Heart left ventricle (tissue), 16 donors: ENCODE measurements at regions not wholly inside any gene's neighbourhood (a gene's known extent, or its start where the extent isn't known, plus 50 kb on each side); places are given as distances from the start of the nearest gene placed in this dataset.

ENCODE experiments used
- ATAC-seq, 4 donors: fragments of 200-7000 bp; cut with Tn5 transposase; one replicate each; pipeline ENCODE4 v1.9.1; 2020 to 2022; ENCODE audit warnings: moderate library complexity in 4 of 4, mild to moderate bottlenecking in 3 of 4, moderate number of reproducible peaks in 1 of 4
- DNase-seq, 5 donors: peaks; one replicate each; pipeline ENCODE4 v3.0.0-alpha.2; 2020
- H3K27ac ChIP-seq, 12 donors: fragments of 200-600 bp; sonication (generic) in 4 of 12; one replicate each; pipeline versions ENCODE4 v1.5.0 to v1.8.0; 2016 to 2022; ENCODE audit warnings: mild to moderate bottlenecking in 2 of 12
- H3K27me3 ChIP-seq, 9 donors: fragments of 200-600 bp; sonication (generic) in 2 of 9; one replicate each; pipeline versions ENCODE4 v1.5.1 to v1.8.0; 2016 to 2022; ENCODE audit warnings: mild to moderate bottlenecking in 3 of 9
- H3K36me3 ChIP-seq, 9 donors: fragments of 200-600 bp; sonication (generic) in 2 of 9; one replicate each; pipeline versions ENCODE4 v1.5.0 to v1.8.0; 2018 to 2022; ENCODE audit warnings: mild to moderate bottlenecking in 2 of 9
- H3K4me1 ChIP-seq, 12 donors: fragments of 200-600 bp; sonication (generic) in 4 of 12; one replicate each; pipeline versions ENCODE4 v1.5.0 to v1.8.0; 2016 to 2022; ENCODE audit warnings: mild to moderate bottlenecking in 3 of 12
- H3K4me3 ChIP-seq, 12 donors: fragments of 200-600 bp; sonication (generic) in 4 of 12; one replicate each; pipeline versions ENCODE4 v1.5.0 to v1.8.0; 2017 to 2022; ENCODE audit warnings: mild to moderate bottlenecking in 9 of 12, moderate library complexity in 4 of 12
- H3K9me3 ChIP-seq, 12 donors: fragments of 200-600 bp; sonication (generic) in 4 of 12; one replicate each; pipeline versions ENCODE4 v1.5.0 to v1.8.0; 2016 to 2022; ENCODE audit warnings: mild to moderate bottlenecking in 1 of 12
- POLR2A ChIP-seq, 2 donors: fragments of 450-650 bp; IDR thresholded peaks; one replicate each; pipeline ENCODE4 v1.6.1; 2017; ENCODE audit warnings: antibody characterized with exemption in 2 of 2, mild to moderate bottlenecking in 2 of 2, moderate library complexity in 2 of 2
- WGBS, 4 donors: extraction: QIAGEN DNeasy Blood & Tissue Kit in 2 of 4; methylation state at CpG; one replicate each; pipeline versions ENCODE4 v1.1.5 to v1.1.7; 2013 to 2018; 5-methylcytosine and 5-hydroxymethylcytosine counted together
- intact Hi-C, 10 donors: fragments of 100-400 bp; cut with DNase I; formaldehyde crosslinking; loops; one replicate each; pipeline versions ENCODE4 v1.11.1 to v1.14.2; 2022
- TF ChIP-seq, protein P1 (sequence below), 12 donors: fragments of 200-600 bp; sonication (generic) in 4 of 12; IDR thresholded peaks; one replicate each; pipeline versions ENCODE4 v1.5.0 to v1.8.0; 2018 to 2022; ENCODE audit warnings: antibody characterized with exemption in 12 of 12, mild to moderate bottlenecking in 5 of 12
- donor health status: ischemic (EF 13 %, LVEDD 7.1; RV severe dilation, severe dysfunction).
- donor health status: healthy with polysubstance abuse.
- donor health status: DM: no; HTN: yes; CAD: no.
- donor health status: DM: no; HTN: no; CAD: no.
- donor health status: ischemic (EF 25% LVEDD 6.9; RV normal size, moderate dysfunction).
- donor health status: ischemic (EF 25% LVEDD 5.7; RV mildly dilated, moderate dysfunction).
- donor health status: healthy.
- donor health status: DM: yes; HTN: yes; CAD: no.
- donor health status: ischemic (EF 35%, LVEDD 5.7; RV mildly dilated, moderate dysfunction).
- donor health status: nonischemic (EF 11% LVEDD 7.7; RV severe dilation, severe dysfunction).
- donor health status: DM: yes; HTN: yes; CAD: no.
- donor health status: PGD.
- donor health status: ischemic (EF 29% LVEDD 5.4; RV normal size, mild dysfunction).
- donor health status: nonischemic (EF 23%, LVEDD 6.1; RV moderate dilation, normal function).

DNA sequence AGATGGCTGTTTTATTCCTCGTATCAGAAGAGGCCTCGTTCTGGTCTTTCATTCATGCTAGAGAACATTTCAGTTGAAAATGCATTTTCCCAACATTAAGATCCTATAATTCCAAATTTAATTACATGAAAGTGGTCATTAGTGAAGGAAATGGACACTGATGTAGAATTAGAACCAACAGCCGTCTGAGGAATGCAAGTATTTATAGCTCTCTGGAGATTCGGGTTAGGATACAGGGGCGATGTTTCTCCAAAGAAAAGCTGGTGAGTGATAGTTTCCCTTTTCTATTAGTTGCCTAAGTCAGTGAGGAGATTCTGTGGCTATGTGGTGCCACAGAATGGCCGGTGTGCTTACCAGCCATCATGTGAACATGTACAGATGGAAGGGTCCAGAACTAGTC is 109.0 kb upstream of the IL12A start:
- intact Hi-C loops = no loop called here
- ATAC-seq (no peak), DNase-seq (no peak)
- H3K4me1 ChIP-seq = peaks cover 10 to 81% (median 56%) of the 10 kb centered on the region in 12 donors
- H3K9me3 ChIP-seq = no peaks in the 10 kb centered on the region
- TF ChIP-seq POLR2A (IDR thresholded peaks at IDR 0.05) = no peak
- TF ChIP-seq, protein P1, sequence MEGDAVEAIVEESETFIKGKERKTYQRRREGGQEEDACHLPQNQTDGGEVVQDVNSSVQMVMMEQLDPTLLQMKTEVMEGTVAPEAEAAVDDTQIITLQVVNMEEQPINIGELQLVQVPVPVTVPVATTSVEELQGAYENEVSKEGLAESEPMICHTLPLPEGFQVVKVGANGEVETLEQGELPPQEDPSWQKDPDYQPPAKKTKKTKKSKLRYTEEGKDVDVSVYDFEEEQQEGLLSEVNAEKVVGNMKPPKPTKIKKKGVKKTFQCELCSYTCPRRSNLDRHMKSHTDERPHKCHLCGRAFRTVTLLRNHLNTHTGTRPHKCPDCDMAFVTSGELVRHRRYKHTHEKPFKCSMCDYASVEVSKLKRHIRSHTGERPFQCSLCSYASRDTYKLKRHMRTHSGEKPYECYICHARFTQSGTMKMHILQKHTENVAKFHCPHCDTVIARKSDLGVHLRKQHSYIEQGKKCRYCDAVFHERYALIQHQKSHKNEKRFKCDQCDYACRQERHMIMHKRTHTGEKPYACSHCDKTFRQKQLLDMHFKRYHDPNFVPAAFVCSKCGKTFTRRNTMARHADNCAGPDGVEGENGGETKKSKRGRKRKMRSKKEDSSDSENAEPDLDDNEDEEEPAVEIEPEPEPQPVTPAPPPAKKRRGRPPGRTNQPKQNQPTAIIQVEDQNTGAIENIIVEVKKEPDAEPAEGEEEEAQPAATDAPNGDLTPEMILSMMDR (IDR thresholded peaks at IDR 0.05) = no peak
- WGBS, 4 donors = 30 to 40% (median 31%) methylated on average over 6 of the region's 6 CpGs
- no peaks in the 10 kb centered on the region for H3K27me3 ChIP-seq
- H3K4me3 ChIP-seq = peak overlapping the region in 2 of 12 donors; percentile 1 to 4
- H3K27ac ChIP-seq = peak overlapping the region in 8 of 12 donors; percentile 2 to 80 (median 20)
- peaks cover 0 to 11% (median 0%) of the 10 kb centered on the region in 9 donors for H3K36me3 ChIP-seq

DNA sequence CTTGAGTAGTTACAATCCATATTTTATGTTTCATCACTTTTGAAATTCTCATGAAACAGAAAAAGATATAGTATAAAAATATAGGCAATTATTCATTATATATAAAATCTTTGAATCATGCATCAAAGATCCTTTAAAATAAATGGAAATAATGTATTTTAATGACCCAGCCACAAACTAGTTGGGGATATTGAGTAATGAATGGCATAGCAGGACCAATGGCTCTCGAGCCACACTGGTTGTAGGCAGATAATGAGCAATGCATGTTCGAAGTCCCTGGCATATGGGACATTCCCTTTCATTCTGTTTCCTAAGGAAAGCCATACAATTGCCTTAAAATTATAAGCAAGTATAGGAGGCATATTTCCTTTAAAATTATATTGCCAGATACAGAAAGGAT is 107.4 kb upstream of the IL12A start:
- WGBS, 4 donors = 60 to 74% (median 69%) methylated on average over 2 of the region's 2 CpGs
- DNase-seq (no peak), ATAC-seq (no peak)
- Histone ChIP-seq H3K9me3 (no peaks in the 10 kb centered on the region), H3K27me3 (no peaks in the 10 kb centered on the region), H3K4me3 (no peak overlapping the region), H3K36me3 (peaks cover 0 to 8% (median 0%) of the 10 kb centered on the region in 9 donors), H3K27ac (peak overlapping the region in 10 of 12 donors; percentile 34 to 80 (median 66)), H3K4me1 (peaks cover 10 to 86% (median 61%) of the 10 kb centered on the region in 12 donors)
- TF ChIP-seq POLR2A (IDR thresholded peaks at IDR 0.05) = no peak
- TF ChIP-seq, protein P1 (IDR thresholded peaks at IDR 0.05) = no peak
- intact Hi-C loops = loop anchor here in 8 of 10 donors (5.0 to 10.0 kb wide), 6 partner anchors 46 to 121 kb away; partner anchors contain the start of genes IL12A (in 1 of the 8) and SCHIP1 (in 1 of the 8)

DNA sequence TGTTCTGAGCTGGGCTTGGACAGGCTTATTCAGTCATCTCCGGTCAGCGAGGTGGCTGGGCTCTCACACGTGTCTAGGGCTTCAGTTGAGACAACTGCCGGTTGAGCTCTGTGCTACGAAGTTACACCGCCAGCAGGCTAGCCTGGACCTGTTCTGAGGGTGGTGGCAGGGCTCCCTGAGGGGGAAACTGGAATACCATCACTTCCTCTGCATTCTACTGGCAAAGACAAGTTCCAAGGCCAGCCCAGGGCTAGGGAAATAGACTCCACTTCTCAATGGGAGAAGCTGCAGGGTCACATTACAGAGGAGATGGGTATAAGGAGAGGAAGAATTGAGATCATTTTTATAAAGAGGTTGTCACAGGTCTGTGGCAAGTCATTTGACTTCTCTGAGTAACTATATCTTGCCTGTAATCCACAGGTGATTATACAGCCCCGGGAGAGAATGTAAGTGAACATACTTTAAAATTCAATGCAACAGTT is 106.8 kb upstream of the IL12A start:
- Histone ChIP-seq H3K27me3 (no peaks in the 10 kb centered on the region), H3K27ac (peak overlapping the region; percentile 33 to 80 (median 63)), H3K36me3 (peaks cover 0 to 11% (median 0%) of the 10 kb centered on the region in 9 donors), H3K4me3 (no peak overlapping the region), H3K4me1 (peaks cover 10 to 86% (median 66%) of the 10 kb centered on the region in 12 donors), H3K9me3 (no peaks in the 10 kb centered on the region)
- intact Hi-C loops = loop anchor here in 9 of 10 donors (2.0 to 10.0 kb wide), 7 partner anchors 47 to 120 kb away; partner anchors contain the start of genes IL12A (in 1 of the 9) and SCHIP1 (in 1 of the 9)
- ATAC-seq = peak; percentile 53 to 85 (median 72)
- 22 to 27% (median 24%) methylated on average over 7 of the region's 7 CpGs for WGBS, 4 donors
- TF ChIP-seq, protein P1 (IDR thresholded peaks at IDR 0.05) = no peak
- no peak for TF ChIP-seq POLR2A (IDR thresholded peaks at IDR 0.05)
- DNase-seq = peak in 4 of 5 donors; percentile 40 to 54 (median 48)

DNA sequence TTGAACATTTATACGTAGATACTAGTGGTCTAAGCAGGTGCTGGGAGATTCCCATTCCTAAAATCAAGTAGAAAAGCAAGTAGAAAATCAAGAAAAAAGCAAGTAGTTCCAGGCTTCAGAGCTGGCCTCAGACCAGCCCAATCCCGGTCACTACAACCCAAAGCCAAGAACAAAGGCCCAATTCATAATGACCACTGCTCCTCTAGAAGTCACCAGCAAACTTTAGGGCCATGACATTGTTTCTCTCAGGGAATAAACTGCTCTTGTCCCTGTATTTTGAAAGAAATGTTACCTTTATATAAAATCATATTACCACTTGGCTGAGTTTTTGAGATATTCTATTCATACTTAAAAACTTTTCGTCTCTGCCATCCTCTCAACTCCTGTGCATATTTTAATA is 106.3 kb upstream of the IL12A start:
- Histone ChIP-seq H3K4me3 (no peak overlapping the region), H3K4me1 (peaks cover 10 to 86% (median 69%) of the 10 kb centered on the region in 12 donors), H3K9me3 (no peaks in the 10 kb centered on the region), H3K36me3 (peaks cover 0 to 12% (median 0%) of the 10 kb centered on the region in 9 donors), H3K27me3 (no peaks in the 10 kb centered on the region), H3K27ac (peak overlapping the region; percentile 23 to 80 (median 63))
- ATAC-seq (peak in 2 of 4 donors; percentile 18 to 36), DNase-seq (no peak)
- intact Hi-C loops = loop anchor here in 9 of 10 donors (2.0 to 10.0 kb wide), 7 partner anchors 48 to 120 kb away; partner anchors contain the start of genes IL12A (in 1 of the 9) and SCHIP1 (in 1 of the 9)
- WGBS, 4 donors = 34 to 56% (median 45%) methylated on average over 3 of the region's 3 CpGs
- TF ChIP-seq, protein P1 (IDR thresholded peaks at IDR 0.05) = no peak
- no peak for TF ChIP-seq POLR2A (IDR thresholded peaks at IDR 0.05)
